AG04449 (cell line): ENCODE measurements at regions not wholly inside any gene's neighbourhood (a gene's known extent, or its start where the extent isn't known, plus 50 kb on each side); places are given as distances from the start of the nearest gene placed in this dataset.

Experiments
- CTCF ChIA-PET: fragments of 350-600 bp; formaldehyde crosslinking; extraction: SDS; loops from one replicate; lab custom pipeline; 2021; ENCODE audit warnings: antibody characterized with exemption; lab: Yijun Ruan, JAX
- POLR2A ChIA-PET: fragments of 400-600, 350-600 bp; formaldehyde crosslinking; extraction: SDS; loops from one replicate; lab custom pipeline; 2020; ENCODE audit warnings: antibody characterized with exemption, inconsistent platforms; lab: Yijun Ruan, JAX
- DNase-seq: peaks from one replicate; pipeline ENCODE4 v3.0.0-alpha.2; 2010; ENCODE audit warnings: low read depth, low spot score
- H3K4me3 ChIP-seq: 2 replicates; pipeline ENCODE4 v1.5.1; 2011; ENCODE audit warnings: low read depth, mild to moderate bottlenecking, control low read depth, low read length
- CTCF ChIP-seq: IDR thresholded peaks from one replicate; pipeline ENCODE4 v1.5.1; 2011; ENCODE audit warnings: mild to moderate bottlenecking, moderate library complexity, low read length, control low read depth, inconsistent platforms; ENCODE audit not compliant: insufficient read depth; ENCODE audit errors: missing control alignments

- CTCF ChIA-PET = no interaction called here
- DNase-seq = no peak
- H3K4me3 ChIP-seq = no peak overlapping the region
- POLR2A ChIA-PET = no interaction called here
- no peak for TF ChIP-seq CTCF
Observed at GRCh38 chr21:19286876-19287275, 883.3 kb upstream of the TMPRSS15 start.

GRCh38 chr21:19290328-19290727, 886.7 kb upstream of the TMPRSS15 start:
- H3K4me3 ChIP-seq = no peak overlapping the region
- DNase-seq = no peak
- no peak for TF ChIP-seq CTCF
- ChIA-PET CTCF (no interaction called here), POLR2A (no interaction called here)

GRCh38 chr21:19320291-19320690, 916.7 kb upstream of the TMPRSS15 start:
- no peak overlapping the region for H3K4me3 ChIP-seq
- no peak for TF ChIP-seq CTCF
- DNase-seq = no peak
- ChIA-PET CTCF (no interaction called here), POLR2A (no interaction called here)

- DNase-seq = no peak
- POLR2A ChIA-PET = no interaction called here
- CTCF ChIA-PET = no interaction called here
- no peak for TF ChIP-seq CTCF
- no peak overlapping the region for H3K4me3 ChIP-seq
Observed at GRCh38 chr21:19321688-19322087, 918.1 kb upstream of the TMPRSS15 start.

- TF ChIP-seq CTCF = no peak
- DNase-seq = no peak
- ChIA-PET CTCF (no interaction called here), POLR2A (no interaction called here)
- H3K4me3 ChIP-seq = no peak overlapping the region
Observed at GRCh38 chr21:19322360-19322759, 918.8 kb upstream of the TMPRSS15 start.

- no peak for DNase-seq
- TF ChIP-seq CTCF = no peak
- H3K4me3 ChIP-seq = no peak overlapping the region
- POLR2A ChIA-PET = no interaction called here
- CTCF ChIA-PET = no interaction called here
Observed at GRCh38 chr21:19326531-19327319, 923.1 kb upstream of the TMPRSS15 start.
